ENCODE measurements at regions not wholly inside any gene's neighbourhood (a gene's known extent, or its start where the extent isn't known, plus 50 kb on each side); places are given as distances from the start of the nearest gene placed in this dataset.

DNA sequence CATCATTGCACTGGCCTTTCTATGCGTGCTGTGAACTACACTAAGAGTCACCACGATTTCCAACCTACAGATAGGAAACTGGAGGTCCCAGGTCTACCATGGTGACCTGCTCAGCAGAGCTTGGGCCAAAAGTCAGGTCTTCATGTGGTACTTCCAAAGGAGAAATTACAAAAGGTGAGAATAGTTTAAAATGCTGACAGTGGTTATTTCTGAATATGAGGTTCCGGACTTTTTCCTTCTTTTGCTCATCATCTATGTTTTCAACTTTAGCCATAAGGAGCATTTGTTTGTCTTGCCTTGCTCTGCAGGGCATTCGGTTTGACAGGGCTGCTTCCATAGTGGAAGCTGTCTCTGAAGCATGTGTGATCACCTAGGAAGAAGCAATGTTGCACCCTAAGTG, 282.1 kb upstream of the IRX1 start:
- H3K36me3 ChIP-seq (replicated peaks in 1 of 2; ENCODE audit: control insufficient read depth in 1 of 2, insufficient read depth in 2 of 2, low read length in 1 of 2): no peaks in the 10 kb centered on the region
- no peak overlapping the region for H3K4me3 ChIP-seq (ENCODE audit: low read depth in 2 of 2, low read length in 1 of 2)
- H3K27ac ChIP-seq (ENCODE audit: low read depth in 2 of 2, low read length in 1 of 2): no peak overlapping the region
- no peak overlapping the region for H3K4me2 ChIP-seq
- no peak for DNase-seq
- CTCF ChIA-PET: no interaction called here
- no peak overlapping the region for H3K9ac ChIP-seq
- no peaks in the 10 kb centered on the region for H3K9me2 ChIP-seq
- no peak for TF ChIP-seq CHD2 (IDR thresholded peaks at IDR 0.05; ENCODE audit: low read length, partially characterized antibody)
- TF ChIP-seq, protein P1, sequence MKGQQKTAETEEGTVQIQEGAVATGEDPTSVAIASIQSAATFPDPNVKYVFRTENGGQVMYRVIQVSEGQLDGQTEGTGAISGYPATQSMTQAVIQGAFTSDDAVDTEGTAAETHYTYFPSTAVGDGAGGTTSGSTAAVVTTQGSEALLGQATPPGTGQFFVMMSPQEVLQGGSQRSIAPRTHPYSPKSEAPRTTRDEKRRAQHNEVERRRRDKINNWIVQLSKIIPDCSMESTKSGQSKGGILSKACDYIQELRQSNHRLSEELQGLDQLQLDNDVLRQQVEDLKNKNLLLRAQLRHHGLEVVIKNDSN (IDR thresholded peaks at IDR 0.05; ENCODE audit: borderline replicate concordance, low read depth): no peak
- TF ChIP-seq TCF12 (IDR thresholded peaks at IDR 0.05): no peak
- TF ChIP-seq YY1 (IDR thresholded peaks at IDR 0.05; ENCODE audit: low read depth): no peak
- TF ChIP-seq EZH2phosphoT487 (IDR thresholded peaks at IDR 0.05; ENCODE audit: borderline replicate concordance, low read depth): no peak
- no peaks in the 10 kb centered on the region for H4K20me1 ChIP-seq (ENCODE audit: insufficient read depth)
- no peak overlapping the region for H2AFZ ChIP-seq (ENCODE audit: low read depth)
- H3K27me3 ChIP-seq (ENCODE audit: insufficient read depth): no peaks in the 10 kb centered on the region; the same call in 1 of the 2 replicates
- no peaks in the 10 kb centered on the region for H3K79me2 ChIP-seq (ENCODE audit: insufficient read depth)
- no peaks in the 10 kb centered on the region for H3K9me3 ChIP-seq
- no peaks in the 10 kb centered on the region for H3K4me1 ChIP-seq (ENCODE audit: control insufficient read depth in 1 of 2, insufficient read depth in 2 of 2, low read depth in 1 of 2, low read length in 1 of 2)
- H3F3A ChIP-seq (replicated peaks; ENCODE audit: insufficient read depth): no peaks in the 10 kb centered on the region
- WGBS (ENCODE audit: low lambda C conversion rate): 9% methylated on average over 4 of the region's 4 CpGs
- POLR2A ChIA-PET: no interaction called here

DNA sequence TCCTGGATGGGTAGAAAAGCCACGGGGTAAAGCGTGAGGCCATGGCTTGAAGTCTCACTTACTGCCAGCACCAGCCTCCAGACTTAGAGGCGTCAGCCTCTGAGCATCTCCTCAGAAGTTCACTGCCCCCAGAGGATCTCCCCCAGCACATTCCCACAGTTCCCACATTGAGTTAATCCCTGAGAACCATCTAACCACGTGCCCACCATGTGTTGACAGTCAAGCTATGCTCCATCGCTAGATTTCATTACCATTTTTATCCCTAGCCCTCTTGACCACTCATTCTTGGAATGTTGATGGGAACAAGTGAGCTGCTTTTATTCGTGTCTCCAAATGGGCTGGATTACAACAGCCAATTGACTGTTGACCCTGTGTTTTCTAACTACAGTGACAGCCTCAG, 283.3 kb upstream of the IRX1 start:
- Histone ChIP-seq H3K79me2 (ENCODE audit: insufficient read depth) (no peaks in the 10 kb centered on the region), H3K27ac (ENCODE audit: low read depth in 2 of 2, low read length in 1 of 2) (no peak overlapping the region), H3K36me3 (replicated peaks in 1 of 2; ENCODE audit: control insufficient read depth in 1 of 2, insufficient read depth in 2 of 2, low read length in 1 of 2) (no peaks in the 10 kb centered on the region), H3F3A (replicated peaks; ENCODE audit: insufficient read depth) (no peaks in the 10 kb centered on the region), H3K4me2 (no peak overlapping the region), H3K9me3 (no peaks in the 10 kb centered on the region), H2AFZ (ENCODE audit: low read depth) (no peak overlapping the region), H3K9ac (no peak overlapping the region), H3K27me3 (ENCODE audit: insufficient read depth) (no peaks in the 10 kb centered on the region; the same call in 1 of the 2 replicates), H3K9me2 (no peaks in the 10 kb centered on the region), H4K20me1 (ENCODE audit: insufficient read depth) (no peaks in the 10 kb centered on the region), H3K4me3 (ENCODE audit: low read depth in 2 of 2, low read length in 1 of 2) (no peak overlapping the region), H3K4me1 (ENCODE audit: control insufficient read depth in 1 of 2, insufficient read depth in 2 of 2, low read depth in 1 of 2, low read length in 1 of 2) (no peaks in the 10 kb centered on the region)
- TF ChIP-seq SIN3A (IDR thresholded peaks at IDR 0.05; ENCODE audit: borderline replicate concordance, low read depth, low read length): no peak
- no peak for TF ChIP-seq POLR2AphosphoS5 (IDR thresholded peaks at IDR 0.05; ENCODE audit: low read depth, low read length)
- TF ChIP-seq JUND (IDR thresholded peaks at IDR 0.05): no peak
- no peak for TF ChIP-seq EZH2phosphoT487 (IDR thresholded peaks at IDR 0.05; ENCODE audit: borderline replicate concordance, low read depth)
- TF ChIP-seq FOSL2 (IDR thresholded peaks at IDR 0.05; ENCODE audit: borderline replicate concordance, low read depth): no peak
- no peak for TF ChIP-seq ZBTB33 (IDR thresholded peaks at IDR 0.05; ENCODE audit: borderline replicate concordance, low read depth)
- TF ChIP-seq FOXM1 (IDR thresholded peaks at IDR 0.05; ENCODE audit: low read depth): no peak
- TF ChIP-seq ELF1 (IDR thresholded peaks at IDR 0.05): no peak
- no peak for TF ChIP-seq MEF2A (IDR thresholded peaks at IDR 0.05; ENCODE audit: borderline replicate concordance, low read depth)
- POLR2A ChIA-PET: no interaction called here
- DNase-seq: no peak
- WGBS (ENCODE audit: low lambda C conversion rate): 4% methylated on average over 6 of the region's 6 CpGs
- CTCF ChIA-PET: no interaction called here
